PC-3 (cell line): ENCODE measurements at regions not wholly inside any gene's neighbourhood (a gene's known extent, or its start where the extent isn't known, plus 50 kb on each side); places are given as distances from the start of the nearest gene placed in this dataset.

Experiments
- ATAC-seq: fragments of 200-7000 bp; cut with Tn5 transposase; 2 replicates; pipeline ENCODE4 v1.9.1; 2020; ENCODE audit warnings: mild to moderate bottlenecking, moderate library complexity
- BruUV-seq: library from RNA; stranded (reverse); fragments of 400-500 nt; replicated peaks from 2 replicates; lab custom pipeline; 2021; lab: Mats Ljungman, UMichigan
- CTCF ChIA-PET: fragments of 300-600 bp; sonication (Branson Sonifier 250); formaldehyde crosslinking; loops from one replicate; lab custom pipeline; 2022; ENCODE audit warnings: antibody characterized with exemption; lab: Charles Lee
- POLR2A ChIA-PET: fragments of 300-600 bp; sonication (Branson Sonifier 250); formaldehyde crosslinking; loops from one replicate; lab custom pipeline; 2022; ENCODE audit warnings: antibody characterized with exemption; ENCODE audit not compliant: unreplicated experiment; lab: Charles Lee
- DNase-seq: peaks from one replicate; pipeline ENCODE4 v3.0.0-alpha.2; 2015
- H2AFZ ChIP-seq: fragments of 300-600 bp; sonication (generic); 2 replicates; pipeline ENCODE4 v1.6.0; 2016; ENCODE audit warnings: antibody characterized with exemption, low read length
- H3F3A ChIP-seq: fragments of 300-600 bp; sonication (generic); one replicate; pipeline ENCODE4 v1.6.0; 2017; ENCODE audit warnings: antibody characterized with exemption, low read length, control low read depth, mild to moderate bottlenecking; ENCODE audit not compliant: unreplicated experiment
- H3K27ac ChIP-seq: fragments of 300-600 bp; sonication (generic); 2 replicates; pipeline ENCODE4 v1.5.1; 2016; ENCODE audit warnings: mild to moderate bottlenecking, low read length
- H3K27me3 ChIP-seq: fragments of 300-600 bp; sonication (generic); 2 replicates; pipeline ENCODE4 v1.6.1; 2016; ENCODE audit warnings: low read length, mixed read lengths
- H3K36me3 ChIP-seq: fragments of 300-600 bp; sonication (generic); 2 replicates; pipeline ENCODE4 v1.6.1; 2016; ENCODE audit warnings: low read depth, mixed run types, low read length, mixed read lengths
- H3K4me1 ChIP-seq: fragments of 300-600 bp; sonication (generic); 2 replicates; pipeline ENCODE4 v1.5.1; 2016; ENCODE audit warnings: low read length; ENCODE audit not compliant: insufficient read depth
- H3K4me2 ChIP-seq: fragments of 300-600 bp; sonication (generic); 2 replicates; pipeline ENCODE4 v1.6.0; 2016; ENCODE audit warnings: low read length
- H3K4me3 ChIP-seq: fragments of 300-600 bp; sonication (generic); 2 replicates; pipeline ENCODE4 v1.5.1; 2016; ENCODE audit warnings: mild to moderate bottlenecking, low read length, mixed read lengths
- H3K79me2 ChIP-seq: fragments of 300-600 bp; sonication (generic); 2 replicates; pipeline ENCODE4 v1.6.1; 2017; ENCODE audit warnings: low read length, mixed read lengths
- H3K9ac ChIP-seq: fragments of 300-600 bp; sonication (generic); 2 replicates; pipeline ENCODE4 v1.6.0; 2016; ENCODE audit warnings: mild to moderate bottlenecking, low read length
- H3K9me2 ChIP-seq: fragments of 300-600 bp; sonication (generic); replicated peaks from 2 replicates; pipeline ENCODE4 v1.6.1; 2016; ENCODE audit warnings: mixed run types, low read length, mixed read lengths
- H3K9me3 ChIP-seq: fragments of 300-600 bp; sonication (generic); 2 replicates; pipeline ENCODE4 v1.6.1; 2016; ENCODE audit warnings: low read length, mixed read lengths
- H4K20me1 ChIP-seq: fragments of 300-600 bp; sonication (generic); 2 replicates; pipeline ENCODE4 v1.6.1; 2016; ENCODE audit warnings: low read length, mixed read lengths
- EZH2 ChIP-seq: fragments of 300-600 bp; sonication (generic); IDR thresholded peaks from one replicate; pipeline ENCODE4 v1.6.1; 2017; ENCODE audit warnings: antibody characterized with exemption, mild to moderate bottlenecking, low read length; ENCODE audit not compliant: unreplicated experiment
- EZH2phosphoT487 ChIP-seq: fragments of 300-600 bp; sonication (generic); IDR thresholded peaks from 2 replicates; pipeline ENCODE4 v1.6.1; 2018; ENCODE audit warnings: mild to moderate bottlenecking, antibody characterized with exemption, low read length, borderline replicate concordance
- intact Hi-C: fragments of 100-400 bp; cut with micrococcal nuclease; formaldehyde crosslinking; loops from 2 replicates; pipeline ENCODE4 v1.9.0; 2023
- TF ChIP-seq, protein P1 (sequence below): fragments of 300-600 bp; sonication (generic); conservative IDR thresholded peaks from 2 replicates; pipeline ENCODE4 v1.5.1; 2017; ENCODE audit warnings: antibody characterized with exemption, low read depth, mild to moderate bottlenecking, low read length

DNA sequence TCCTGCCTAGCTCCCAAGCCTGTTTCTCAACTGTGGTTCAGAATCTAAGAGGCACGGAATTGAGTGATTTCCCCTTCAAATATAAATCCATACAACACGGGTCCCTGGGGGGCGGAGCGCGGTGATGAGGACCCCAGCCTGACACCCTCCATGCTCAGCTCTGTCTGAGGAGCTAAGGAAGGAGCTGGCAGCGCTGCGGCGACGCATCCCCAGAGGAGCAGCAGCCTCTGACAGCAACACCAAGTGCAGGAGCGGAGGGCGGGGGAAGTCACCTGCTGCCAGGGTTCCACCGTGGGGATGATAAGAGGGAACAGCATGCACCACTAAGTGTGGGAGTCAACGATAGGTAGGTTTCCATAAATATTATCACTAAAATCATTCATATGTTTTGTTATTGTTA, 72.6 kb upstream of the VWC2 start:
- no TSS peak for BruUV-seq
- no peak overlapping the region for H3K9ac ChIP-seq
- H3K27ac ChIP-seq, result no peak overlapping the region
- no peak overlapping the region for H2AFZ ChIP-seq
- DNase-seq (no peak), ATAC-seq (no peak)
- H4K20me1 ChIP-seq, result no peaks in the 10 kb centered on the region
- H3K4me3 ChIP-seq, result no peak overlapping the region
- TF ChIP-seq EZH2phosphoT487 (no peak), EZH2 (no peak)
- TF ChIP-seq, protein P1, sequence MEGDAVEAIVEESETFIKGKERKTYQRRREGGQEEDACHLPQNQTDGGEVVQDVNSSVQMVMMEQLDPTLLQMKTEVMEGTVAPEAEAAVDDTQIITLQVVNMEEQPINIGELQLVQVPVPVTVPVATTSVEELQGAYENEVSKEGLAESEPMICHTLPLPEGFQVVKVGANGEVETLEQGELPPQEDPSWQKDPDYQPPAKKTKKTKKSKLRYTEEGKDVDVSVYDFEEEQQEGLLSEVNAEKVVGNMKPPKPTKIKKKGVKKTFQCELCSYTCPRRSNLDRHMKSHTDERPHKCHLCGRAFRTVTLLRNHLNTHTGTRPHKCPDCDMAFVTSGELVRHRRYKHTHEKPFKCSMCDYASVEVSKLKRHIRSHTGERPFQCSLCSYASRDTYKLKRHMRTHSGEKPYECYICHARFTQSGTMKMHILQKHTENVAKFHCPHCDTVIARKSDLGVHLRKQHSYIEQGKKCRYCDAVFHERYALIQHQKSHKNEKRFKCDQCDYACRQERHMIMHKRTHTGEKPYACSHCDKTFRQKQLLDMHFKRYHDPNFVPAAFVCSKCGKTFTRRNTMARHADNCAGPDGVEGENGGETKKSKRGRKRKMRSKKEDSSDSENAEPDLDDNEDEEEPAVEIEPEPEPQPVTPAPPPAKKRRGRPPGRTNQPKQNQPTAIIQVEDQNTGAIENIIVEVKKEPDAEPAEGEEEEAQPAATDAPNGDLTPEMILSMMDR, result no peak
- no peaks in the 10 kb centered on the region for H3F3A ChIP-seq
- H3K36me3 ChIP-seq, result no peaks in the 10 kb centered on the region
- no peaks in the 10 kb centered on the region for H3K4me1 ChIP-seq
- no peaks in the 10 kb centered on the region for H3K9me3 ChIP-seq
- POLR2A ChIA-PET, result no interaction called here
- no peak overlapping the region for H3K4me2 ChIP-seq
- intact Hi-C loops, result no loop called here
- H3K9me2 ChIP-seq, result no peaks in the 10 kb centered on the region
- H3K27me3 ChIP-seq, result peaks cover 37% of the 10 kb centered on the region
- CTCF ChIA-PET, result interaction anchor here (0.6 kb wide), 1 partner anchor 895 kb away, joined by 3 read pairs; no protein-coding TSS in a partner anchor
- no peaks in the 10 kb centered on the region for H3K79me2 ChIP-seq

DNA sequence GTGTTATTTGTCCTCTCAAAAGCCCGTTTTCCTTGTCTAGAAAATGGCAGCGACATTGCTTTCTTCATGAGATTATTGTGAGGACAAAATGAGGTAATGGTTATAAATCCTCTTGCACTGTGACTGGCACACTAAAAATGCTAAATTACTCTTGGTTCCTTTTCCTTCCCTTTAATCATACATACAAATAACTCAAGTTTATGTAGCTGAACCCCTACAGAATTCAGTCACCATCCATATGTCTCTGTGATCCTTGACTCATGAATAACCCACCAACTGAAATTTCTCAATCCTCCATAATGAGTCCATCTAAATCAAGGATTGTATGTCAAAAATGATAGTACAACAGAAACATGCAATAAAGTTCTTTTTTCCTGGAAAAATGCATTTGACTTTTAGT, 71.3 kb upstream of the VWC2 start:
- TF ChIP-seq EZH2phosphoT487, result no peak
- H3K27me3 ChIP-seq, result peaks cover 40% of the 10 kb centered on the region
- H3K79me2 ChIP-seq, result no peaks in the 10 kb centered on the region
- no peaks in the 10 kb centered on the region for H3K36me3 ChIP-seq
- H3K9me2 ChIP-seq, result no peaks in the 10 kb centered on the region
- no peaks in the 10 kb centered on the region for H4K20me1 ChIP-seq
- POLR2A ChIA-PET, result no interaction called here
- H3K4me2 ChIP-seq, result no peak overlapping the region
- H3K4me3 ChIP-seq, result no peak overlapping the region
- DNase-seq (no peak), ATAC-seq (no peak)
- H3K9ac ChIP-seq, result no peak overlapping the region
- no peak overlapping the region for H2AFZ ChIP-seq
- BruUV-seq, result no TSS peak
- intact Hi-C loops, result no loop called here
- H3K9me3 ChIP-seq, result no peaks in the 10 kb centered on the region
- H3K4me1 ChIP-seq, result no peaks in the 10 kb centered on the region
- H3K27ac ChIP-seq, result no peak overlapping the region
- H3F3A ChIP-seq, result no peaks in the 10 kb centered on the region
- CTCF ChIA-PET, result no interaction called here

DNA sequence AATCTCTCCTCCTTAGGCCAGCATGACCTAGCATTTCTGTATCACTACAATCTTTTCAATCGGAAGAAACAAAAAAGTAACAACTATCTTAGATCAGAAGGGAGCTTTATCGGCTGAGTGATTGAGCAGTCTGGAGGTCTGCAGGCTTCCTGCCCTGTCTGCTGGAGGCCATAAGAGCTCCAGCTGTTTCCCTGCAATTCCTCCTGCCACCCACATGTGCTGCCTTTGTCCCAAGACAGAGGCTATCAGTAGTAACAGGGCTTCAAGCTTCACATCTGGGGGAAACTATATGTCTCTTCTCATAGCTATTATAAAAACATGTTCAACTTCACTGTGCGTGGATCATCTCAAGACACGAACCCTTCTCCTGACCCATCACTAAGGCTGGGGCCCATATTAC, 70.1 kb upstream of the VWC2 start:
- Histone ChIP-seq H3K9me2 (no peaks in the 10 kb centered on the region), H3K9me3 (no peaks in the 10 kb centered on the region), H3K9ac (no peak overlapping the region), H3K4me2 (no peak overlapping the region), H2AFZ (no peak overlapping the region), H4K20me1 (no peaks in the 10 kb centered on the region), H3K79me2 (no peaks in the 10 kb centered on the region), H3K27ac (no peak overlapping the region), H3K4me3 (no peak overlapping the region), H3K36me3 (no peaks in the 10 kb centered on the region), H3K4me1 (no peaks in the 10 kb centered on the region), H3F3A (no peaks in the 10 kb centered on the region), H3K27me3 (peaks cover 40% of the 10 kb centered on the region)
- TF ChIP-seq EZH2phosphoT487, result no peak
- CTCF ChIA-PET, result no interaction called here
- POLR2A ChIA-PET, result no interaction called here
- BruUV-seq, result no TSS peak
- intact Hi-C loops, result no loop called here
- ATAC-seq (no peak), DNase-seq (no peak)

DNA sequence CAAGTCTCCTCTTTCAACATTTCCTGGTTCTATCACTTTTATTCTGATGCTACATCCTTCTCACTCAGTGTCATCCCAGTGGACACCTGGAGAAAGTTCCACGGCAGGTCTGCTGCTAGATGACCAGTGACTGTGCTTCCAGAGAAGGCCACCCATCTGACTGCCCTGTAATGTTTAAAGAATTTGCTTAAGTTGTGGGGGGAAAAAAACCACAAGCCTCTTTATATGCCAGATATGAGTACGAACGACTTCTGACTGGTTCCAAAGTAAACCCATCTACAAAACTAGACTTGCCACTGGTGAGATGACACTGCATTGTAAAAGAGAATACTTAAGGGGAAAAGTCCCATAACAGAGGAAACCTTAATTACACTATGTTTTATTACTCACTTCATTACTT, 69.6 kb upstream of the VWC2 start:
- no TSS peak for BruUV-seq
- no peaks in the 10 kb centered on the region for H3F3A ChIP-seq
- POLR2A ChIA-PET, result no interaction called here
- no peak for DNase-seq
- CTCF ChIA-PET, result no interaction called here
- no peaks in the 10 kb centered on the region for H3K9me2 ChIP-seq
- TF ChIP-seq EZH2phosphoT487 (no peak), EZH2 (no peak)
- TF ChIP-seq, protein P1, result no peak
- no peaks in the 10 kb centered on the region for H3K79me2 ChIP-seq
- H4K20me1 ChIP-seq, result no peaks in the 10 kb centered on the region
- no peak for ATAC-seq
- H2AFZ ChIP-seq, result no peak overlapping the region
- no peak overlapping the region for H3K4me2 ChIP-seq
- no peaks in the 10 kb centered on the region for H3K36me3 ChIP-seq
- intact Hi-C loops, result no loop called here
- H3K27me3 ChIP-seq, result peaks cover 40% of the 10 kb centered on the region
- H3K4me1 ChIP-seq, result no peaks in the 10 kb centered on the region
- no peaks in the 10 kb centered on the region for H3K9me3 ChIP-seq
- H3K9ac ChIP-seq, result no peak overlapping the region
- H3K4me3 ChIP-seq, result no peak overlapping the region
- no peak overlapping the region for H3K27ac ChIP-seq
